A673 (cell line): ENCODE measurements at regions not wholly inside any gene's neighbourhood (a gene's known extent, or its start where the extent isn't known, plus 50 kb on each side); places are given as distances from the start of the nearest gene placed in this dataset.

ENCODE experiments used
- BruUV-seq: library from RNA; stranded (reverse); fragments of 400-500 nt; replicated peaks from 2 replicates; lab custom pipeline; 2021; lab: Mats Ljungman, UMichigan
- CTCF ChIA-PET: fragments of 300-600 bp; sonication (Branson Sonifier 250); formaldehyde crosslinking; loops from one replicate; lab custom pipeline; 2022; ENCODE audit warnings: antibody characterized with exemption; lab: Charles Lee
- POLR2A ChIA-PET: fragments of 300-600 bp; sonication (Branson Sonifier 250); formaldehyde crosslinking; loops from one replicate; lab custom pipeline; 2022; ENCODE audit warnings: antibody characterized with exemption; ENCODE audit not compliant: low non-redundant PET; lab: Charles Lee
- DNase-seq: peaks from one replicate; pipeline ENCODE4 v3.0.0-alpha.2; 2015; ENCODE audit warnings: low spot score
- H3K27ac ChIP-seq: fragments of 200-600 bp; sonication (generic); 2 replicates; pipeline ENCODE4 v1.5.1; 2016; ENCODE audit warnings: mixed run types, low read depth, mild to moderate bottlenecking, mixed read lengths, antibody characterized with exemption, low read length; ENCODE audit not compliant: poor library complexity, severe bottlenecking
- H3K27me3 ChIP-seq: fragments of 200-600 bp; sonication (generic); replicated peaks from 2 replicates; pipeline ENCODE4 v1.6.1; 2017; ENCODE audit warnings: mixed run types, low read depth, mild to moderate bottlenecking, mixed read lengths, antibody characterized with exemption, low read length; ENCODE audit not compliant: insufficient read depth, poor library complexity
- H3K36me3 ChIP-seq: fragments of 200-600 bp; sonication (generic); 2 replicates; pipeline ENCODE4 v1.6.1; 2016; ENCODE audit warnings: mixed run types, mild to moderate bottlenecking, mixed read lengths, antibody characterized with exemption, low read length; ENCODE audit not compliant: insufficient read depth, poor library complexity, severe bottlenecking
- H3K4me1 ChIP-seq: fragments of 200-600 bp; sonication (generic); 2 replicates; pipeline ENCODE4 v1.6.1; 2017; ENCODE audit warnings: mixed run types, mild to moderate bottlenecking, mixed read lengths, antibody characterized with exemption, low read length; ENCODE audit not compliant: insufficient read depth, poor library complexity, severe bottlenecking
- H3K4me3 ChIP-seq: fragments of 200-600 bp; sonication (generic); 2 replicates; pipeline ENCODE4 v1.5.1; 2016; ENCODE audit warnings: low read depth, mixed run types, mild to moderate bottlenecking, mixed read lengths, low read length; ENCODE audit not compliant: poor library complexity, severe bottlenecking
- H3K9me3 ChIP-seq: fragments of 200-600 bp; sonication (generic); 2 replicates; pipeline ENCODE4 v1.6.1; 2016; ENCODE audit warnings: mixed run types, low read depth, mild to moderate bottlenecking, mixed read lengths, antibody characterized with exemption, low read length; ENCODE audit not compliant: poor library complexity, severe bottlenecking
- EZH2 ChIP-seq: fragments of 200-600 bp; sonication (generic); IDR thresholded peaks from 2 replicates; pipeline ENCODE4 v1.6.1; 2017; ENCODE audit warnings: borderline replicate concordance, low read depth, mild to moderate bottlenecking, mixed read lengths, antibody characterized with exemption, low read length; ENCODE audit not compliant: poor library complexity, severe bottlenecking
- intact Hi-C: fragments of 100-400 bp; cut with micrococcal nuclease; formaldehyde crosslinking; loops from one replicate; pipeline ENCODE4 v1.10.0; 2022; ENCODE audit not compliant: unreplicated experiment
- TF ChIP-seq, protein P1 (sequence below): fragments of 300-800, 200-600 bp; sonication (generic); conservative IDR thresholded peaks from 2 replicates; pipeline ENCODE4 v1.5.1; 2017; ENCODE audit warnings: low read depth, mild to moderate bottlenecking, antibody characterized with exemption, low read length, moderate library complexity, mixed read lengths

GRCh38 chr5:3878267-3878666 lies 282.6 kb downstream of the IRX1 start:
- ChIA-PET CTCF (no interaction called here), POLR2A (no interaction called here)
- H3K27ac ChIP-seq: no peak overlapping the region
- no TSS peak for BruUV-seq
- no peak overlapping the region for H3K4me3 ChIP-seq
- peaks cover 34% of the 10 kb centered on the region for H3K9me3 ChIP-seq
- H3K36me3 ChIP-seq: no peaks in the 10 kb centered on the region
- no peak for DNase-seq
- H3K27me3 ChIP-seq: no peaks in the 10 kb centered on the region
- TF ChIP-seq, protein P1, sequence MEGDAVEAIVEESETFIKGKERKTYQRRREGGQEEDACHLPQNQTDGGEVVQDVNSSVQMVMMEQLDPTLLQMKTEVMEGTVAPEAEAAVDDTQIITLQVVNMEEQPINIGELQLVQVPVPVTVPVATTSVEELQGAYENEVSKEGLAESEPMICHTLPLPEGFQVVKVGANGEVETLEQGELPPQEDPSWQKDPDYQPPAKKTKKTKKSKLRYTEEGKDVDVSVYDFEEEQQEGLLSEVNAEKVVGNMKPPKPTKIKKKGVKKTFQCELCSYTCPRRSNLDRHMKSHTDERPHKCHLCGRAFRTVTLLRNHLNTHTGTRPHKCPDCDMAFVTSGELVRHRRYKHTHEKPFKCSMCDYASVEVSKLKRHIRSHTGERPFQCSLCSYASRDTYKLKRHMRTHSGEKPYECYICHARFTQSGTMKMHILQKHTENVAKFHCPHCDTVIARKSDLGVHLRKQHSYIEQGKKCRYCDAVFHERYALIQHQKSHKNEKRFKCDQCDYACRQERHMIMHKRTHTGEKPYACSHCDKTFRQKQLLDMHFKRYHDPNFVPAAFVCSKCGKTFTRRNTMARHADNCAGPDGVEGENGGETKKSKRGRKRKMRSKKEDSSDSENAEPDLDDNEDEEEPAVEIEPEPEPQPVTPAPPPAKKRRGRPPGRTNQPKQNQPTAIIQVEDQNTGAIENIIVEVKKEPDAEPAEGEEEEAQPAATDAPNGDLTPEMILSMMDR: no peak
- no peak for TF ChIP-seq EZH2
- intact Hi-C loops: loop anchor here (10.0 kb wide), 1 partner anchor 57 kb away; no protein-coding TSS in a partner anchor
- no peaks in the 10 kb centered on the region for H3K4me1 ChIP-seq

GRCh38 chr5:3883040-3883439 lies 287.4 kb downstream of the IRX1 start:
- Histone ChIP-seq H3K27me3 (no peaks in the 10 kb centered on the region), H3K36me3 (no peaks in the 10 kb centered on the region), H3K9me3 (peaks cover 28% of the 10 kb centered on the region), H3K4me3 (no peak overlapping the region), H3K4me1 (no peaks in the 10 kb centered on the region), H3K27ac (no peak overlapping the region)
- CTCF ChIA-PET: no interaction called here
- POLR2A ChIA-PET: no interaction called here
- no peak for TF ChIP-seq EZH2
- TF ChIP-seq, protein P1: no peak
- intact Hi-C loops: no loop called here
- no TSS peak for BruUV-seq
- DNase-seq: no peak

GRCh38 chr5:3886524-3887451 lies 291.2 kb downstream of the IRX1 start:
- POLR2A ChIA-PET: no interaction called here
- TF ChIP-seq, protein P1: no peak
- no peak for TF ChIP-seq EZH2

More at GRCh38 chr5:3886524-3887451, 291.2 kb downstream of the IRX1 start:
- DNase-seq: no peak
- no peak overlapping the region for H3K27ac ChIP-seq
- no TSS peak for BruUV-seq
- intact Hi-C loops: no loop called here
- CTCF ChIA-PET: no interaction called here
- H3K27me3 ChIP-seq: no peaks in the 10 kb centered on the region
- H3K4me3 ChIP-seq: no peak overlapping the region
- H3K4me1 ChIP-seq: no peaks in the 10 kb centered on the region
- no peaks in the 10 kb centered on the region for H3K36me3 ChIP-seq
- peaks cover 43% of the 10 kb centered on the region for H3K9me3 ChIP-seq
